OCI-LY7 (cell line): ENCODE measurements at regions not wholly inside any gene's neighbourhood (a gene's known extent, or its start where the extent isn't known, plus 50 kb on each side); places are given as distances from the start of the nearest gene placed in this dataset.
"Not testable (repeated sequence)": the region's sequence is repeated elsewhere in the genome, so short reads cannot be mapped to it uniquely, and the experiment has no call there.

ENCODE experiments used
- EZH2phosphoT487 ChIP-seq: fragments of 200-600 bp; sonication (generic); IDR thresholded peaks from 2 replicates; pipeline ENCODE4 v1.6.1; 2018; ENCODE audit warnings: low read depth, borderline replicate concordance, mild to moderate bottlenecking, mixed run types, antibody characterized with exemption, low read length, moderate library complexity, mixed read lengths
- TF ChIP-seq, protein P1 (sequence below): fragments of 200-600 bp; sonication (generic); conservative IDR thresholded peaks from 2 replicates; pipeline ENCODE4 v1.5.1; 2014; ENCODE audit warnings: mild to moderate bottlenecking, antibody characterized with exemption, low read length, moderate library complexity, mixed read lengths

DNA sequence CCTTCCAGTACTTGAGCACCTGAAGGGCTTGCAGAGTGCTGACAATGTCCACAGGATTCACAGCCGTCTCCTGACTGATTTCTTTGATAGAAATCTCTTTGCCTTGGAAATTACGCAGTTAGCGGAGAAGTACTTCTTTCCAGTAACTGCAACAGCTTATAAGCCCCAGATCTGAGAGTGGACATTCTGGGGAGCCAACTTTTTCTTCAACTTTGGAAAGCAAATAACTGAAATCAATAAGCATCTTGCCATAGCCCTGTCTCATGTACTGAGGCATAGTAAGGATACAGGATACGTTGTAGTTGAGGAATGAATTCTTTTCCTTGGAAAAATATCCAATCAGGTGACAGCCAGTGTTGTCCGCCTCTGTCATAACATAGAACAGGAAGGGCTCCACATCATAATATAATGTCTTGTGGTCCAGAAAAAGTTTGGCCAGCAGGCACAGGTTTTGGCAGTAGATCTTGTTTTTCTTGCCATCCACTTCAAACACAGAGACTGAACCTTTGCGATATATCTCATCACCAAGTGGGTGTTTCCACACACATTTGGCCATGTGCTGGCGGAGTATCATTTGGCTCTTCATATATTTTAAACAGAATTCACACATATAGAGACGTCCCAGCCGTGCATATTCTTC, 711.1 kb upstream of the DIAPH2 start:
- TF ChIP-seq, protein P1, sequence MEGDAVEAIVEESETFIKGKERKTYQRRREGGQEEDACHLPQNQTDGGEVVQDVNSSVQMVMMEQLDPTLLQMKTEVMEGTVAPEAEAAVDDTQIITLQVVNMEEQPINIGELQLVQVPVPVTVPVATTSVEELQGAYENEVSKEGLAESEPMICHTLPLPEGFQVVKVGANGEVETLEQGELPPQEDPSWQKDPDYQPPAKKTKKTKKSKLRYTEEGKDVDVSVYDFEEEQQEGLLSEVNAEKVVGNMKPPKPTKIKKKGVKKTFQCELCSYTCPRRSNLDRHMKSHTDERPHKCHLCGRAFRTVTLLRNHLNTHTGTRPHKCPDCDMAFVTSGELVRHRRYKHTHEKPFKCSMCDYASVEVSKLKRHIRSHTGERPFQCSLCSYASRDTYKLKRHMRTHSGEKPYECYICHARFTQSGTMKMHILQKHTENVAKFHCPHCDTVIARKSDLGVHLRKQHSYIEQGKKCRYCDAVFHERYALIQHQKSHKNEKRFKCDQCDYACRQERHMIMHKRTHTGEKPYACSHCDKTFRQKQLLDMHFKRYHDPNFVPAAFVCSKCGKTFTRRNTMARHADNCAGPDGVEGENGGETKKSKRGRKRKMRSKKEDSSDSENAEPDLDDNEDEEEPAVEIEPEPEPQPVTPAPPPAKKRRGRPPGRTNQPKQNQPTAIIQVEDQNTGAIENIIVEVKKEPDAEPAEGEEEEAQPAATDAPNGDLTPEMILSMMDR: not testable (repeated sequence)
- TF ChIP-seq EZH2phosphoT487: not testable (repeated sequence)
